Panc1 (cell line): ENCODE measurements at regions not wholly inside any gene's neighbourhood (a gene's known extent, or its start where the extent isn't known, plus 50 kb on each side); places are given as distances from the start of the nearest gene placed in this dataset.
A peak's percentile ranks its signal among the peaks of the same experiment; 100 is the strongest.

Experiments used
- ATAC-seq: fragments of 200-7000 bp; cut with Tn5 transposase; 2 replicates; pipeline ENCODE4 v1.9.1; 2020; ENCODE audit warnings: mild to moderate bottlenecking, moderate library complexity
- BruUV-seq: library from RNA; stranded (reverse); fragments of 400-500 nt; replicated peaks from 2 replicates; lab custom pipeline; 2021; lab: Mats Ljungman, UMichigan
- CTCF ChIA-PET: fragments of 300-600 bp; sonication (Branson Sonifier 250); formaldehyde crosslinking; loops from one replicate; lab custom pipeline; 2022; ENCODE audit warnings: antibody characterized with exemption; lab: Charles Lee
- POLR2A ChIA-PET: fragments of 300-600 bp; sonication (Branson Sonifier 250); formaldehyde crosslinking; loops from one replicate; lab custom pipeline; 2022; ENCODE audit warnings: antibody characterized with exemption; lab: Charles Lee
- DNase-seq: peaks from one replicate; pipeline ENCODE4 v3.0.0-alpha.2; 2010; ENCODE audit warnings: low read depth, low spot score
- H3K27ac ChIP-seq: 2 replicates; pipeline ENCODE4 v1.5.1; 2011; ENCODE audit warnings: mild to moderate bottlenecking, low read length, inconsistent platforms
- H3K27me3 ChIP-seq: fragments of 200-500 bp; sonication (Bioruptor generic); 2 replicates; pipeline ENCODE4 v1.6.0; 2014; ENCODE audit warnings: low read length, inconsistent platforms; ENCODE audit not compliant: control insufficient read depth, insufficient read depth
- H3K36me3 ChIP-seq: fragments of 200-500 bp; sonication (Bioruptor generic); 2 replicates; pipeline ENCODE4 v1.5.1; 2014; ENCODE audit warnings: inconsistent platforms, mild to moderate bottlenecking, low read length, moderate library complexity; ENCODE audit not compliant: control insufficient read depth, insufficient read depth
- H3K4me1 ChIP-seq: 2 replicates; pipeline ENCODE4 v1.5.1; 2011; ENCODE audit warnings: inconsistent platforms, mild to moderate bottlenecking, low read length, moderate library complexity; ENCODE audit not compliant: control insufficient read depth, insufficient read depth
- H3K4me3 ChIP-seq, 2 experiments: 2 replicates each; pipeline ENCODE4 v1.5.1; 2011 to 2012; ENCODE audit warnings: low read depth in 2 of 2, low read length in 2 of 2, mild to moderate bottlenecking in 2 of 2, inconsistent platforms in 1 of 2, moderate library complexity in 1 of 2
- H3K9me3 ChIP-seq: fragments of 200-500 bp; sonication (Bioruptor generic); 2 replicates; pipeline ENCODE4 v1.5.1; 2014; ENCODE audit warnings: low read depth, mild to moderate bottlenecking, inconsistent platforms, low read length, moderate library complexity; ENCODE audit not compliant: control insufficient read depth, insufficient read depth
- POLR2AphosphoS5 ChIP-seq: IDR thresholded peaks from 2 replicates; pipeline ENCODE4 v1.6.1; 2012; ENCODE audit warnings: mild to moderate bottlenecking, low read depth, low read length, moderate library complexity
- SIN3A ChIP-seq: IDR thresholded peaks from 2 replicates; pipeline ENCODE4 v1.6.1; 2012; ENCODE audit warnings: low read depth, mild to moderate bottlenecking, low read length, moderate library complexity, borderline replicate concordance; ENCODE audit not compliant: insufficient read depth
- TCF7L2 ChIP-seq: IDR thresholded peaks from 2 replicates; pipeline ENCODE4 v1.6.1; 2011; ENCODE audit warnings: mild to moderate bottlenecking, low read depth, low read length, inconsistent platforms
- in situ Hi-C: cut with HindIII; loops from 2 replicates; pipeline ENCODE4 v1.10.0; 2016; ENCODE audit warnings: low sequenced_read_pairs, low pct_unique_long_range_greater_than_20kb
- intact Hi-C: fragments of 100-400 bp; cut with micrococcal nuclease; formaldehyde crosslinking; loops from one replicate; pipeline ENCODE4 v1.10.0; 2022; ENCODE audit not compliant: unreplicated experiment
- TF ChIP-seq, protein P1 (sequence below), 2 experiments: IDR thresholded peaks; 2 replicates each; pipeline ENCODE4 v1.6.1; 2011 to 2012; ENCODE audit warnings: low read depth in 2 of 2, control low read depth in 1 of 2, low read length in 1 of 2, mild to moderate bottlenecking in 1 of 2, moderate library complexity in 1 of 2; ENCODE audit not compliant: insufficient read depth in 1 of 2
- TF ChIP-seq, protein P2 (sequence below): fragments of 450-650 bp; IDR thresholded peaks from 2 replicates; pipeline ENCODE4 v1.5.1; 2017; ENCODE audit warnings: mild to moderate bottlenecking

GRCh38 chr10:78618050-78618449 is 450.7 kb upstream of the ZMIZ1 start:
- ATAC-seq: no peak
- TF ChIP-seq POLR2AphosphoS5 (no peak), SIN3A (no peak), TCF7L2 (no peak)
- TF ChIP-seq, protein P1, sequence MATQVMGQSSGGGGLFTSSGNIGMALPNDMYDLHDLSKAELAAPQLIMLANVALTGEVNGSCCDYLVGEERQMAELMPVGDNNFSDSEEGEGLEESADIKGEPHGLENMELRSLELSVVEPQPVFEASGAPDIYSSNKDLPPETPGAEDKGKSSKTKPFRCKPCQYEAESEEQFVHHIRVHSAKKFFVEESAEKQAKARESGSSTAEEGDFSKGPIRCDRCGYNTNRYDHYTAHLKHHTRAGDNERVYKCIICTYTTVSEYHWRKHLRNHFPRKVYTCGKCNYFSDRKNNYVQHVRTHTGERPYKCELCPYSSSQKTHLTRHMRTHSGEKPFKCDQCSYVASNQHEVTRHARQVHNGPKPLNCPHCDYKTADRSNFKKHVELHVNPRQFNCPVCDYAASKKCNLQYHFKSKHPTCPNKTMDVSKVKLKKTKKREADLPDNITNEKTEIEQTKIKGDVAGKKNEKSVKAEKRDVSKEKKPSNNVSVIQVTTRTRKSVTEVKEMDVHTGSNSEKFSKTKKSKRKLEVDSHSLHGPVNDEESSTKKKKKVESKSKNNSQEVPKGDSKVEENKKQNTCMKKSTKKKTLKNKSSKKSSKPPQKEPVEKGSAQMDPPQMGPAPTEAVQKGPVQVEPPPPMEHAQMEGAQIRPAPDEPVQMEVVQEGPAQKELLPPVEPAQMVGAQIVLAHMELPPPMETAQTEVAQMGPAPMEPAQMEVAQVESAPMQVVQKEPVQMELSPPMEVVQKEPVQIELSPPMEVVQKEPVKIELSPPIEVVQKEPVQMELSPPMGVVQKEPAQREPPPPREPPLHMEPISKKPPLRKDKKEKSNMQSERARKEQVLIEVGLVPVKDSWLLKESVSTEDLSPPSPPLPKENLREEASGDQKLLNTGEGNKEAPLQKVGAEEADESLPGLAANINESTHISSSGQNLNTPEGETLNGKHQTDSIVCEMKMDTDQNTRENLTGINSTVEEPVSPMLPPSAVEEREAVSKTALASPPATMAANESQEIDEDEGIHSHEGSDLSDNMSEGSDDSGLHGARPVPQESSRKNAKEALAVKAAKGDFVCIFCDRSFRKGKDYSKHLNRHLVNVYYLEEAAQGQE (IDR thresholded peaks at IDR 0.05; ENCODE audit: insufficient read depth in 1 of 2, low read depth in 2 of 2, low read length in 1 of 2): no peak
- TF ChIP-seq, protein P2, sequence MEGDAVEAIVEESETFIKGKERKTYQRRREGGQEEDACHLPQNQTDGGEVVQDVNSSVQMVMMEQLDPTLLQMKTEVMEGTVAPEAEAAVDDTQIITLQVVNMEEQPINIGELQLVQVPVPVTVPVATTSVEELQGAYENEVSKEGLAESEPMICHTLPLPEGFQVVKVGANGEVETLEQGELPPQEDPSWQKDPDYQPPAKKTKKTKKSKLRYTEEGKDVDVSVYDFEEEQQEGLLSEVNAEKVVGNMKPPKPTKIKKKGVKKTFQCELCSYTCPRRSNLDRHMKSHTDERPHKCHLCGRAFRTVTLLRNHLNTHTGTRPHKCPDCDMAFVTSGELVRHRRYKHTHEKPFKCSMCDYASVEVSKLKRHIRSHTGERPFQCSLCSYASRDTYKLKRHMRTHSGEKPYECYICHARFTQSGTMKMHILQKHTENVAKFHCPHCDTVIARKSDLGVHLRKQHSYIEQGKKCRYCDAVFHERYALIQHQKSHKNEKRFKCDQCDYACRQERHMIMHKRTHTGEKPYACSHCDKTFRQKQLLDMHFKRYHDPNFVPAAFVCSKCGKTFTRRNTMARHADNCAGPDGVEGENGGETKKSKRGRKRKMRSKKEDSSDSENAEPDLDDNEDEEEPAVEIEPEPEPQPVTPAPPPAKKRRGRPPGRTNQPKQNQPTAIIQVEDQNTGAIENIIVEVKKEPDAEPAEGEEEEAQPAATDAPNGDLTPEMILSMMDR: no peak
- DNase-seq: no peak
- BruUV-seq: no TSS peak
- in situ Hi-C loops (no loop called here), intact Hi-C loops (no loop called here)
- ChIA-PET CTCF (no interaction called here), POLR2A (no interaction called here)
- Histone ChIP-seq H3K4me1 (no peaks in the 10 kb centered on the region; the same call in 1 of the 2 replicates), H3K36me3 (no peaks in the 10 kb centered on the region), H3K9me3 (no peaks in the 10 kb centered on the region), H3K27ac (no peak overlapping the region), H3K4me3 (no peak overlapping the region), H3K27me3 (peaks cover 14% of the 10 kb centered on the region)

DNA sequence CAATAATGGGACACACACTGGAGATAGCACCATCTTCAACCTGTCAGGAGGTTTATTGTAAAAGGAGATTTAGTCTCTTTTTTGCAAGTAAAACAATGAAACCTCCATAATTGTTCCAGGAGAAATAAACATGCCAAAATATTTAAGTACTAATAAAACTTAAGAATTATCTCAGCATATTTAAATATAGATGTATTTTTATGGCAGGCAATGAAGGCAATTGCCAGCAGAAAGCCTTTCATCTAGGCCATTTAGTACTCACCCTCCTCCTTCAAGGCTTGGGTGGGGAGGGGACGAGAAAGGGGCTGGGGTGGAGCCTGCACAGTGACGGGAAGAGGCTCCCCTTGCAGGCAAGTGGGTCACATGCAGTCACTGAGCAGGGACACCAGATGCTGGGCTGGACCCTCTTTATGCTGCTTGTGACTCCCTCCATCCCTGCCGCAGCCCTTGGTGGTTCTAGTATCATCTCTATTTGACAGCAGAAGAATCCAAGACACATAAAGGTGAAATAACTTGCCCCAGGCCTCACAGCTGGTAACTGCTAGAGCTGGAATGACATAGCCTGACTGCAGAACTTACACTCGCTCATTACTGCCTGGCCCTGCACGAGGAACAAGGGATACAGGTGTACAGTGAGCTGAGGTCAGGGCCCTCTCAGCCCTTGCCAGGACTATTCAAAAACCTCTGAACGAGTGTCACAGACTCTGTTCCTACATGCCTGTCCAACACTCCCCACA is 449.5 kb upstream of the ZMIZ1 start:
- Histone ChIP-seq H3K27ac (no peak overlapping the region), H3K27me3 (peaks cover 14% of the 10 kb centered on the region), H3K36me3 (no peaks in the 10 kb centered on the region), H3K9me3 (no peaks in the 10 kb centered on the region), H3K4me1 (no peaks in the 10 kb centered on the region; the same call in 1 of the 2 replicates), H3K4me3 (no peak overlapping the region)
- ATAC-seq (peak; percentile 40), DNase-seq (no peak)
- BruUV-seq: no TSS peak
- TF ChIP-seq POLR2AphosphoS5: no peak
- TF ChIP-seq, protein P2: no peak
- no peak for TF ChIP-seq TCF7L2
- TF ChIP-seq, protein P1 (IDR thresholded peaks at IDR 0.05; ENCODE audit: insufficient read depth in 1 of 2, low read depth in 2 of 2, low read length in 1 of 2): no peak
- TF ChIP-seq SIN3A: no peak
- ChIA-PET CTCF (no interaction called here), POLR2A (no interaction called here)
- intact Hi-C loops: no loop called here
- in situ Hi-C loops: no loop called here
